ENCODE measurements at regions not wholly inside any gene's neighbourhood (a gene's known extent, or its start where the extent isn't known, plus 50 kb on each side); places are given as distances from the start of the nearest gene placed in this dataset.

DNA sequence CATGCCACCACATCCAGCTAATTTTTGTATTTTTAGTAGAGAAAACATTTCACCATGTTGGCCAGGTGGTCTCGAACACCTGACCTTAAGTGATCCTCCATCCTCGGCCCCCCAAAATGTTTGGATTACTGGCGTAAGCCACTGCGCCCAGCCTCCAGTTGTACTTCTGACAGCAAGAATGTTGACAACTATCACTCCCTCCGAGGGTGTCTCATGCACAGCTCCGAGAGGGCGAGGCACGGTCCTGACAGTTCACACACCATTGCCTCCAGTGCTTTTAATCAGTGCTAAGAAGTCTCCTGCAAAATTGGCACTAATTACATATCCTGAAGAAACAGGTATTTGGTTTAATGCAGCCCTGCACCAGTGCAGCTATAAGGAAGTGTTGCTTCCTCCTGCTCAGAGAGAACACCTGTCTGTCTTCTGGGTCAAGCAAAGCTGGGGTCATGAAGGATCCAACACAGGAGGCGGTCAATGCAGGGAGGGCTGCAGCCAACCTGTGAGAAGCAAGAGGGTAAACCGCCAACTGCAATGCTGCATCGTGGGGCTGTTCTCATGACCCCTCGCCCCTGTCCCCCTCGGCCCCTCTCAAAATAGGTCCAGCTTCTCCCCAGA lies 184.0 kb downstream of the MED10 start:
- no peak for DNase-seq

- DNase-seq: no peak
Measured at GRCh38 chr5:6193310-6193709, 185.0 kb downstream of the MED10 start.

GRCh38 chr5:6190838-6191237 lies 187.5 kb downstream of the MED10 start:
- DNase-seq: no peak

DNA sequence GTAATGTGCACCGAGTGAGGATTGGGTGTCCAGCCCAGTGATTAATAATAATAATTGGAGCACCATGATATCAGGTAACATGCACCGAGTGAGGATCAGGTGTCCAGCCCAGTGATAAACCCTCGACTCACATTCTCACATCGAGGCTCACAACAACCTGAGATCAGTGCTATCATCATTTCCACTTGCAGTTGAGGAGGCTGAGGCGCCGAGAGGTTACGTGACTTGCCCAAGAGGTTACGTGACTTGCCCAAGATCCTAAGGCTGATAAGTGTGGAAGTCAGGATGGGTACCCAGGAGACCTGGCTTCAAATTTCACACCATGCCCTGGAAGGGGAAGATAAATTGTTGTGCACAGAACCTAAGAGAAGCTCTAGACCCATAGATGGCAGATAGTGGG lies 189.4 kb downstream of the MED10 start:
- no peak for DNase-seq

DNA sequence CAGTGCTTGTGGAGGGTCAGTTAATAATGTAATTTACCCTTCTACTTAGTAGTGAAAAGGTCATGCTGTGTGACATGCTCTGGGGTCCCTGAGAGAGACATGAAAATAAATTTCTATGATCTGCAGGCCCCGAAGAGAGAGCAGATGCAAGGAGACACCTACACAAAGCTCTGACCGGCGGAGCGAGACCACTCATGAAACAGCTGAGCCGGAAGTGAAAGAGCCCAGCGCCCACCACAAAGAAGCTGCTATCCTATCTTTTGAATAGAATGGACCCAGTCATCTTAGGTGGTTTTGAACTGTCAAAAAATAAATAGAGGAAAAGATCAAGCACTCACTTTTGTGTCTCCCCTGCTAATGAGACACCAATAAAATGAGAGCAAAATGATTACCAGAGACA lies 190.0 kb downstream of the MED10 start:
- no peak for DNase-seq

DNA sequence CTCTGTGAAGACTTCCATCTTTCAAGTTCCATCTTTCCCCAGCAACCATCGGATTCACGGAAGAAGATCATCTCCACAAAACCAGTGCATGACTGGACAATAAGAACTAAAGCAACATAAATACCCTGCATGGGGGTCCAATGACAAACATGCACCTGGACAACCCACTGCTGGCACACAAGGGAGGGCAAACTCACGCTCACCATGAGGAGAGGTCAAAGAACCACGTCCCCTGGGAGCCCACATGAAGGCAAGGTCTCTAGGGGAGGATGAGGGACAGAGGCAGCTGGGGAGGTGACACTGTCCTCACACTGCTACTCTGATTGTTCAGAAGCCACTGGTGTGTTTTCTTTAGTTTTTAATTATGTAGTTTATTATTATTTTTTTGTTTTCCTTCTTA lies 190.8 kb downstream of the MED10 start:
- no peak for DNase-seq

- DNase-seq: no peak
Measured at GRCh38 chr5:6185574-6185973, 192.8 kb downstream of the MED10 start.

- DNase-seq: no peak
Measured at GRCh38 chr5:6184481-6184880, 193.9 kb downstream of the MED10 start.

- no peak for DNase-seq
Measured at GRCh38 chr5:6183391-6184390, 194.7 kb downstream of the MED10 start.

DNA sequence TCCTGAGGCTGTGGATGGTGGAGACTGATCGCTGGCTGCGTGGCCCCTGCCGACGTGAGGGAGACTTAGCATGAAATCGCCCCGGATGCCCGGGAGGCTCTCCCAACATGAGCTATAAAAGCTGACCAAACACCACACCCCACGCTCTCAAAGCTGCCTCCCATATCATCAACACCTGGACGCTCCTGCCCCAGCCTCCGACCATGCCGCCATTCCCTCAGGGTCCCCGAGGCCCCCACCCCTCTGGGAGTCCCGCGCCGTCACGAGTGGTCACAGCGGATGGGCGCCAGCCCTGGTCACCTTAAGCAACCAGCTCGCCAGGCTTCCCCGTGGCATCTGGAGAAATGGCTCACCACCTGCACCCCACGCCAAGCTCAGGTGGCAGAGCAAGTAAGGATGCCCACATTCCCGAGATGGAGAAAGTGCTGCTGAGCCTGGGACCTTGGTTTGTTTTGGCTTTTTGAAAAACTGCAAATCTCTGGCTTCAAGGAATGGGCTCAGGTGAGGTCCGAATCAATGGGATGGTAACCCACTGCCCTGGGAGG lies 196.0 kb downstream of the MED10 start:
- no peak for DNase-seq

GRCh38 chr5:6181871-6182270 lies 196.5 kb downstream of the MED10 start:
- DNase-seq: no peak

GRCh38 chr5:6181147-6181729 lies 197.1 kb downstream of the MED10 start:
- no peak for DNase-seq

DNA sequence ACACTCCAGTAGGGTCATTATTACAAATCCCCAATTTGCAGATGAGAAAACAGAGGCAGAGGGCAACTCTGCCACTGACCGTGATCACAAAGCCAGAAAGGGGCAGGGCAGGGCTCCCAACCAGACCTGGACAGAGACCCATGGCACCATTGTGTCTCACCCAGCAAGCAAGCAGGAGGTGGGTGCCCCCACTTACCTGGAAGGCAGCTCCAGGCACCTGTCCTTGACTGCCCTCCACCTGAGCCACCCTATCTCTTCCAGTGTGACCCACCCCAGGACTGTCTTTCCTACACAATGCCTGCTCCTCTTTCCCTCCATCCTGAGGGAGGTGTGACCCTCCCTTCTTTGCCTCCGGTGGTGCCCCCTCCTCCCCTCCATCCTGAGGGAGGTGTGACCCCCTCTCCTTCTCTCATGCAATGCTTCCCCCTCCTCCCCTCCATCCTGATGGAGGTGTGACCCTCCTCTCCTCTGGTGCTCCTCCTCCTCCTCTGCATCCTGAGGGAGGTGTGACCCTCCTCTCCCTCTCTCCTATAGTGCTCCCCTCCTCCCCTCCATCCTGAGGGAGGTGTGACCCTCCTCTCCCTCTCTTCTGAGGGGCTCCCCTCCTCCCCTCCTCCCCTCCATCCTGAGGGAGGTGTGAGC lies 198.0 kb downstream of the MED10 start:
- no peak for DNase-seq

- no peak for DNase-seq
Measured at GRCh38 chr5:6178846-6179532, 199.4 kb downstream of the MED10 start.

GRCh38 chr5:6177926-6178325 lies 200.4 kb downstream of the MED10 start:
- no peak for DNase-seq

- no peak for DNase-seq
Measured at GRCh38 chr5:6176102-6176693, 202.1 kb downstream of the MED10 start.

DNA sequence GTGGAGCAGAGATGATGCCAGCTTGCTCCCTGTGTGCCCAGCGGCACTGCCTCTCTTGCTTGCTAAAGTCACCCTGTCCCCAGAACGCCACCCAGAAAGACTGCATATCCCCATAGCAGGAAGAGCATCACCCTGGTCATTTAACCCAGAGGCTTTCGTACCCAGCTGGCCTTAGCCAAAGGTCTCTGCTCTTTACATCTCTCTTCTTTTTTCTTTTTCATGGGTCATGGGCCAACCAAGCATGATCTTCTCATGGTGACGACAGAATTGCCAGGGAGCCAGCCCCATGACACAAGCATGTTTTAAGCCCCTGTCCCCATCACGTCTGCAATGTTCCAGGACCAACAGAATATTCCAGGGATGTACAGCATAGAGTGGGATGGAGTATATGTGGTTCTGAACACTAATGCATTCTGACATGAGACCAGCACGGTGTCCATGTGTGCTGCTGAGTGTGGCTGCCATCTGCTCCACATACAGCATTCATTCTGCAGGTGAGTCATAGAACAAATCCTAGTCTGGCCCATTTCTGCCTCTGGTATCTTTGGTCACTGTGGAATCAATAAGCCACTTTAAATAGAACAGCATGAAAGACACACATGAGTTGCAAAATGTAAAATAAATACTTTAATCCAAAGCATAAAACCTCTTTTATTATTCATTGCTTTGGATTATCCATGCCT lies 203.0 kb downstream of the MED10 start:
- no peak for DNase-seq

DNA sequence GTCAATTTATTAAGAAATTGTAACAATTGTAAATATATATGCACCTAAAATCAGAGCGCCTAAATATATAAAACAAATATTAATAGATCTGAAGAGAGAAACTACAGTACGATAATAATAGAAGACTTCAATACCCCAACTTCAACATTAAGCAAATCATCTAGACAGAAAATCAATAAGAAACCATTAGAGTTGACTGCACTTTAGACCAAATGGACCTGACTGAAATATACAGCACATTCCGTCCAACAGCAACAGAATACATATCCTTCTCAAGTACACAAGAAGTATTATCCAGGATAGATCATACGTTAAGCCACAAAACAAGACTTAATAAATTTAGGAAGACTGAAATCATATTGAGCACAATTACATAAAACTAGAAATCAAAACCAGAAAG lies 208.7 kb downstream of the MED10 start:
- DNase-seq: no peak

DNA sequence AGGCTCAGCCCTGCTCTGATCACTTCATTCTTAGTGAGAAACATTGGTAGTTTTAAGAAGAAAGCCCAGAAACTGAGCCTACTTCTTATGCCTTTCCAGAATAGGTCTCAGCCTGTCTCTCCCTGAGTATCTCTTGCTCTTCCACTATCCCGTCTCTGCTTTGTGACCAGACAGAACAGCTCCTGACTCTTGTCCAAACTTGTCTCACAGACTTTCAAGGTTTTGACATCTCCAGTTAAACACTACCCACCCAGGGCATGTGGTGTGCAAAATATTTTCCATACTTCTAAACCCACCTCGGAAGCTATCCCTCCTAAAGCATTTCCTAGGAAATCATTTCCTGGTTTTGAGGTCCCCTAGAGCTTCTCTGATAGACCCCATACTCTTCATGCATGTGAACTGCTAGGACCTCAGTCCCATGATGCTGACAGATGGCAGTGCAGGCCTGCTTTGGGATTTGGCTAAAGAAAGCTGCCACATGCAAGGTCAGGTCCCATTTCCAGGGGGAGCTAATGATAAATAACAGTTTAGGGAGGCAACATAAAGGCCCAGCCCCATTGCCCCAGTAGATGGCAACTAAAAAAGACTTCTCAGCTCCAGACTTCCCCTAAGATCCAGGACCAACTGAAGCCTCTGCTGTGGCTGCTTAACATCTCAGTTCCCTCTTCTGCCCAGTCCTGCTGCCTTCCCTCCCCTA lies 211.5 kb downstream of the MED10 start:
- DNase-seq: no peak

DNA sequence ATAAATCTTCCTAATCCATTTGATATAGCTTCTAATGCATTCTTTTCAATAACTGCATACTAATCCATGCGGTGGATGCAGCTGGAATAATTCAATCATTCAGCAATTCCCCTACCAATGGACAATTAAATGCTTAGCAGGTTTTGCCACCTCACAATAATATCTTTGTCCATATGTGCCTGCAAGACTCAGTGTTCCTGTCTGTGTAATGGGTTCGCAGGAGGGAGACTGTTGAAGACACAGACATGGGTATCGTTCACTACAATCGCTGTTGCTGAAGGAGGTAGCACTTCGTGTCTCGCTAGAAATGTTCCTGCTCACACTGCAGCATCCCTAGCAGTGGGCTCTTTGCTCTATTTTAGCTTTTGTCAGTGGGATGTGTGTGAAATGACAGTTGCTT lies 214.4 kb downstream of the MED10 start:
- DNase-seq: no peak

GRCh38 chr5:6162175-6162574 lies 216.2 kb downstream of the MED10 start:
- DNase-seq: no peak

Measured in activated CD4-positive, alpha-beta T cell treated with anti-CD3 and anti-CD28 coated beads for 48 hours (primary cell).